PFSK-1 (cell line): ENCODE measurements at regions not wholly inside any gene's neighbourhood (a gene's known extent, or its start where the extent isn't known, plus 50 kb on each side); places are given as distances from the start of the nearest gene placed in this dataset.

ENCODE experiments used
- FOXP2 ChIP-seq: optimal IDR thresholded peaks from 2 replicates; pipeline ENCODE3; 2011; ENCODE audit warnings: borderline replicate concordance, control low read depth, inconsistent platforms; ENCODE audit not compliant: insufficient read depth; ENCODE audit errors: extremely low read length, extremely low read depth
- POLR2AphosphoS5 ChIP-seq: IDR thresholded peaks from 2 replicates; pipeline ENCODE4 v1.6.1; 2012; ENCODE audit warnings: low read depth, mild to moderate bottlenecking, control low read depth, low read length, moderate library complexity
- REST ChIP-seq, 2 experiments: IDR thresholded peaks; 2 replicates each; pipeline versions ENCODE4 v1.6.1 to v1.8.0; 2011 to 2012; ENCODE audit warnings: low read depth in 2 of 2, low read length in 2 of 2, control low read depth in 1 of 2, inconsistent platforms in 1 of 2, mild to moderate bottlenecking in 1 of 2, moderate library complexity in 1 of 2; ENCODE audit not compliant: insufficient read depth in 1 of 2
- SIN3A ChIP-seq: IDR thresholded peaks from 2 replicates; pipeline ENCODE4 v1.6.1; 2012; ENCODE audit warnings: mild to moderate bottlenecking, low read length, moderate library complexity, borderline replicate concordance; ENCODE audit not compliant: insufficient read depth
- TAF1 ChIP-seq: IDR thresholded peaks from 2 replicates; pipeline ENCODE4 v1.6.1; 2012; ENCODE audit warnings: low read length, control low read depth, borderline replicate concordance; ENCODE audit not compliant: insufficient read depth

- TF ChIP-seq SIN3A = no peak
- no peak for TF ChIP-seq POLR2AphosphoS5
- TF ChIP-seq TAF1 = no peak
- TF ChIP-seq REST (IDR thresholded peaks at IDR 0.05; ENCODE audit: insufficient read depth in 1 of 2, low read depth in 2 of 2, low read length in 2 of 2) = no peak
- TF ChIP-seq FOXP2 = no peak
These were observed 158.7 kb upstream of the CCDC150 start for GRCh38 chr2:196480653-196481323.

- TF ChIP-seq POLR2AphosphoS5 (no peak), REST (IDR thresholded peaks at IDR 0.05; ENCODE audit: insufficient read depth in 1 of 2, low read depth in 2 of 2, low read length in 2 of 2) (no peak), FOXP2 (no peak), TAF1 (no peak), SIN3A (no peak)
These were observed 158.2 kb upstream of the CCDC150 start for GRCh38 chr2:196481324-196481697.

DNA sequence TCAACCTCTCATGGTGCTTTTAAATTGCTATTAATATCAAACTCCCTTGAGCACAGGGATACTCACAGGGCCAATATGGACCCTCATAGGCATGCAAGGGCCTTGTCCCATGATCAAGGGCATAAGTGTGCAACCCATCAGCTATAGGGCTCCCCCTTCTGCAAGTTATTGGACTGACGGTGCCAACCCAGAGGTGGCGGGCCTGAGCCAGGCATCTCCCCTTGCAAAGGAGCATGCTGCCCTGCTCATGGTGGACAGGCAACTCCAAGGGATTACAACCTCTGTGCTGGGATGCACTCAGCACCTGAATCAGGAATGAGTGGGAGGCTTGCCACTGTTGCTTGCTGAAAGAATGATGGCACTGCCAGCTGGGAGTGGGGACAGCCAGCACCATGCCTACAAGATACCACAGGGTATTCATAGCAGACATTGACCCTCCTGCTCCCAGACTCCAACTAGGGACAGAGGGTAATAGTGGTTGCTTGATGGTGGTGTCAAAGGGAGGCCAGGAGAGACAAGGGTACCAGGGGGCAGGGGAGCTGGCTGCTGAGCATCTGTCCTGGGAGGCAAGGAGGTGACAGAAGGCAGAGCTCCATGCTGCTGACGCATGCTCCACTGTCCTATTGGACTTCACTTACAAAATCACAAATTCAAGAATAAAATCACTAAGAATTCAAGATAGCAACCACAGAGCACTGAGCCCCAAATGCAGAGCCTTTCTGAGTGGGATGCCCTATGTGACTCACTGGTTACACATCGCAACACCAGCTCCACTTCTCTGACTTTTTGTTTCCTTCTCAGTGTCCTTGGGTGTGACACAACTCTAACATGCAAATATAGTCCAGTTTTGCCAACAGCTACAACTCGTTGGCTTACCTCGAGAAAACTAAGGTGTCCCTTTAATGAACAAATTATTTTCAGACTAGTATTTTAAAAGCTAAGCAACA is 157.1 kb upstream of the CCDC150 start:
- no peak for TF ChIP-seq TAF1
- no peak for TF ChIP-seq SIN3A
- TF ChIP-seq POLR2AphosphoS5 = no peak
- no peak for TF ChIP-seq FOXP2
- no peak for TF ChIP-seq REST (IDR thresholded peaks at IDR 0.05; ENCODE audit: insufficient read depth in 1 of 2, low read depth in 2 of 2, low read length in 2 of 2)

DNA sequence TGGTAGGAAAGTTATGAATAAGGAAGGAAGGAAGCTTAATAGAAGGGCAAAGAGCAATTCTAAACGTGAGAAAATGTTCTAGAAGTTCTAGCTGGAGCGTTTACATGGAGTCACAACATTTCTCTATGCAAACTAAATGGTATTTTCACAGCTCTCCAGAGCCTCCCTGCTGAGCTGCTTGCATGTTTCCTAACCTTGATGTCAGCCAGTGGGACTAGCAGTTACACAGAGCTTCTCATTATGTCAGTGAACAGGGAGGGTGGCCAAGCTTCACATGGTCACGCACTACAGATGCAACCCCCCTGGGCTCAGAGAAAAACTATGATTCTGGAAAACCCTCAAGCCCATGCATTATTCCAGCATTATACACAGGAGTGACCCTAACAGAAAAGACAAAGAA is 153.4 kb upstream of the CCDC150 start:
- TF ChIP-seq SIN3A = no peak
- no peak for TF ChIP-seq REST (IDR thresholded peaks at IDR 0.05; ENCODE audit: insufficient read depth in 1 of 2, low read depth in 2 of 2, low read length in 2 of 2)
- TF ChIP-seq FOXP2 = no peak
- no peak for TF ChIP-seq TAF1
- TF ChIP-seq POLR2AphosphoS5 = no peak
